CD14-positive monocyte (primary cell): ENCODE measurements at regions not wholly inside any gene's neighbourhood (a gene's known extent, or its start where the extent isn't known, plus 50 kb on each side); places are given as distances from the start of the nearest gene placed in this dataset.

Experiments
- DNase-seq, 3 donors: peaks; one replicate each; pipeline ENCODE4 v3.0.0-alpha.2; 2011 to 2022
- H2AFZ ChIP-seq: 2 replicates; pipeline ENCODE4 v1.6.0; 2012; ENCODE audit warnings: mild to moderate bottlenecking, low read depth, low read length, inconsistent platforms; ENCODE audit not compliant: insufficient read depth, poor library complexity, severe bottlenecking
- H3K27ac ChIP-seq, 2 donors: 1 replicate in 1 of 2; 2 replicates in 1 of 2; pipeline ENCODE4 v1.5.1; 2012 to 2013; ENCODE audit warnings: low read length in 2 of 2, control low read depth in 1 of 2, inconsistent platforms in 1 of 2, low read depth in 1 of 2, mild to moderate bottlenecking in 1 of 2
- H3K27me3 ChIP-seq, 2 donors: one replicate each; pipeline versions ENCODE4 v1.6.0 to v1.6.1; 2011 to 2013; ENCODE audit warnings: low read length in 2 of 2; ENCODE audit not compliant: control insufficient read depth in 2 of 2, insufficient read depth in 2 of 2
- H3K36me3 ChIP-seq, 2 donors: replicated peaks in 1 of 2; 1 replicate in 1 of 2; 2 replicates in 1 of 2; pipeline versions ENCODE4 v1.5.1 to v1.6.1; 2012 to 2013; ENCODE audit warnings: low read length in 2 of 2, control low read depth in 1 of 2, inconsistent platforms in 1 of 2, mild to moderate bottlenecking in 1 of 2; ENCODE audit not compliant: insufficient read depth in 2 of 2, control insufficient read depth in 1 of 2
- H3K4me1 ChIP-seq, 2 donors: 1 replicate in 1 of 2; 2 replicates in 1 of 2; pipeline versions ENCODE4 v1.5.1 to v1.6.1; 2012 to 2013; ENCODE audit warnings: low read length in 2 of 2, control low read depth in 1 of 2, inconsistent platforms in 1 of 2, mild to moderate bottlenecking in 1 of 2, moderate library complexity in 1 of 2; ENCODE audit not compliant: insufficient read depth in 2 of 2, control insufficient read depth in 1 of 2
- H3K4me2 ChIP-seq: replicated peaks from 2 replicates; pipeline ENCODE3; 2012; ENCODE audit warnings: low read length, moderate library complexity, mild to moderate bottlenecking; ENCODE audit not compliant: poor library complexity, severe bottlenecking; ENCODE audit errors: extremely low read depth
- H3K4me3 ChIP-seq, 3 experiments: fragments of 200-600 bp in 1 of 3; sonication (generic) in 1 of 3; replicated peaks in 1 of 3; 1 replicate in 2 of 3; 2 replicates in 1 of 3; pipeline ENCODE4 v1.5.1; 2011 to 2013; ENCODE audit warnings: low read length in 3 of 3, mild to moderate bottlenecking in 3 of 3, control low read depth in 2 of 3, low read depth in 2 of 3, inconsistent platforms in 1 of 3, moderate library complexity in 1 of 3
- H3K79me2 ChIP-seq: 2 replicates; pipeline ENCODE4 v1.6.0; 2012; ENCODE audit warnings: mild to moderate bottlenecking, control low read depth, inconsistent platforms, low read length, moderate library complexity; ENCODE audit not compliant: insufficient read depth
- H3K9ac ChIP-seq: 2 replicates; pipeline ENCODE4 v1.6.0; 2017; ENCODE audit warnings: low read length, mild to moderate bottlenecking; ENCODE audit not compliant: insufficient read depth, poor library complexity, severe bottlenecking
- H3K9me3 ChIP-seq, 2 donors: replicated peaks in 1 of 2; 1 replicate in 1 of 2; 2 replicates in 1 of 2; pipeline versions ENCODE4 v1.5.1 to v1.6.1; 2012 to 2013; ENCODE audit warnings: low read length in 2 of 2, control low read depth in 1 of 2; ENCODE audit not compliant: control insufficient read depth in 1 of 2, insufficient read depth in 1 of 2
- H4K20me1 ChIP-seq: 2 replicates; pipeline ENCODE4 v1.6.0; 2012; ENCODE audit warnings: mild to moderate bottlenecking, low read length, control low read depth, moderate library complexity; ENCODE audit not compliant: insufficient read depth
- H3K27ac Mint-ChIP-seq, 7 donors: one replicate each; pipeline ENCODE4 v1.8.0; 2020; ENCODE audit warnings: mild to moderate bottlenecking in 7 of 7, mixed read lengths in 7 of 7, moderate library complexity in 6 of 7, inconsistent platforms in 2 of 7
- H3K27me3 Mint-ChIP-seq, 3 donors: one replicate each; pipeline ENCODE4 v1.8.0; 2021 to 2022; ENCODE audit warnings: low read depth in 3 of 3, mild to moderate bottlenecking in 3 of 3, mixed read lengths in 3 of 3, moderate library complexity in 3 of 3, inconsistent platforms in 1 of 3
- H3K36me3 Mint-ChIP-seq, 2 donors: one replicate each; pipeline ENCODE4 v1.8.0; 2020; ENCODE audit warnings: mixed read lengths in 2 of 2, inconsistent platforms in 1 of 2, mild to moderate bottlenecking in 1 of 2
- H3K4me1 Mint-ChIP-seq: one replicate; pipeline ENCODE4 v1.8.0; 2020; ENCODE audit warnings: mild to moderate bottlenecking, mixed read lengths
- H3K4me3 Mint-ChIP-seq, 2 donors: one replicate each; pipeline ENCODE4 v1.8.0; 2020; ENCODE audit warnings: mild to moderate bottlenecking in 2 of 2, mixed read lengths in 2 of 2, moderate library complexity in 1 of 2
- H3K9me3 Mint-ChIP-seq, 7 donors: one replicate each; pipeline ENCODE4 v1.8.0; 2020 to 2022; ENCODE audit warnings: mixed read lengths in 7 of 7, mild to moderate bottlenecking in 6 of 7, moderate library complexity in 6 of 7, inconsistent platforms in 2 of 7
- CTCF ChIP-seq: fragments of 200-600 bp; IDR thresholded peaks from one replicate; pipeline ENCODE4 v1.8.0; 2022; ENCODE audit warnings: antibody characterized with exemption, mild to moderate bottlenecking
- WGBS: methylation state at CpG from one replicate; pipeline ENCODE4 v1.1.5; 2013; ENCODE audit warnings: missing lambda C conversion rate; ENCODE audit not compliant: insufficient coverage; 5-methylcytosine and 5-hydroxymethylcytosine counted together
- intact Hi-C, 2 donors: fragments of 100-400 bp; cut with micrococcal nuclease; formaldehyde crosslinking; loops; one replicate each; pipeline versions ENCODE4 v1.15.0 to v1.15.1; 2023

GRCh38 chr20:43799741-43800140 lies 72.9 kb upstream of the GTSF1L start:
- no peak overlapping the region for H3K4me3 Mint-ChIP-seq
- no peak overlapping the region for H3K4me3 ChIP-seq
- H3K4me2 ChIP-seq, result no peak overlapping the region
- no peak overlapping the region for H3K27ac ChIP-seq
- peak overlapping the region in 1 of 7 donors; percentile 66 for H3K27ac Mint-ChIP-seq
- no peaks in the 10 kb centered on the region for H4K20me1 ChIP-seq
- peaks cover 4% of the 10 kb centered on the region for H3K4me1 Mint-ChIP-seq
- no peaks in the 10 kb centered on the region for H3K36me3 ChIP-seq
- peaks cover 0 to 11% of the 10 kb centered on the region in 2 donors for H3K27me3 ChIP-seq
- H3K9me3 ChIP-seq, result peaks cover 0 to 7% of the 10 kb centered on the region in 2 donors
- H3K9ac ChIP-seq, result no peak overlapping the region
- 94% methylated on average over 4 of the region's 5 CpGs for WGBS
- no peak for DNase-seq
- no peaks in the 10 kb centered on the region for H3K79me2 ChIP-seq
- intact Hi-C loops, result no loop called here
- H3K36me3 Mint-ChIP-seq, result no peaks in the 10 kb centered on the region
- no peak for TF ChIP-seq CTCF
- no peak overlapping the region for H2AFZ ChIP-seq
- H3K9me3 Mint-ChIP-seq, result peaks cover 4 to 21% (median 11%) of the 10 kb centered on the region in 7 donors
- peaks cover 3 to 24% (median 11%) of the 10 kb centered on the region in 3 donors for H3K27me3 Mint-ChIP-seq
- H3K4me1 ChIP-seq, result no peaks in the 10 kb centered on the region

- DNase-seq, result no peak
- no peak overlapping the region for H3K9ac ChIP-seq
- no peak for TF ChIP-seq CTCF
- no peak overlapping the region for H3K4me2 ChIP-seq
- no peaks in the 10 kb centered on the region for H3K4me1 ChIP-seq
- H4K20me1 ChIP-seq, result no peaks in the 10 kb centered on the region
- H3K36me3 ChIP-seq, result no peaks in the 10 kb centered on the region
- 71% methylated on average over 6 of the region's 11 CpGs for WGBS
- no peak overlapping the region for H3K27ac ChIP-seq
- H3K27me3 ChIP-seq, result peaks cover 0 to 11% of the 10 kb centered on the region in 2 donors
- peaks cover 4% of the 10 kb centered on the region for H3K4me1 Mint-ChIP-seq
- H2AFZ ChIP-seq, result no peak overlapping the region
- H3K79me2 ChIP-seq, result no peaks in the 10 kb centered on the region
- peaks cover 0 to 7% of the 10 kb centered on the region in 2 donors for H3K9me3 ChIP-seq
- H3K4me3 Mint-ChIP-seq, result no peak overlapping the region
- H3K4me3 ChIP-seq, result no peak overlapping the region
- H3K27ac Mint-ChIP-seq, result peak overlapping the region in 1 of 7 donors; percentile 66
- intact Hi-C loops, result no loop called here
- no peaks in the 10 kb centered on the region for H3K36me3 Mint-ChIP-seq
- H3K27me3 Mint-ChIP-seq, result peaks cover 3 to 25% (median 11%) of the 10 kb centered on the region in 3 donors
- H3K9me3 Mint-ChIP-seq, result peaks cover 0 to 18% (median 10%) of the 10 kb centered on the region in 7 donors
These were observed 72.4 kb upstream of the GTSF1L start for GRCh38 chr20:43799150-43799711.
